ENCODE measurements at regions not wholly inside any gene's neighbourhood (a gene's known extent, or its start where the extent isn't known, plus 50 kb on each side); places are given as distances from the start of the nearest gene placed in this dataset.

DNA sequence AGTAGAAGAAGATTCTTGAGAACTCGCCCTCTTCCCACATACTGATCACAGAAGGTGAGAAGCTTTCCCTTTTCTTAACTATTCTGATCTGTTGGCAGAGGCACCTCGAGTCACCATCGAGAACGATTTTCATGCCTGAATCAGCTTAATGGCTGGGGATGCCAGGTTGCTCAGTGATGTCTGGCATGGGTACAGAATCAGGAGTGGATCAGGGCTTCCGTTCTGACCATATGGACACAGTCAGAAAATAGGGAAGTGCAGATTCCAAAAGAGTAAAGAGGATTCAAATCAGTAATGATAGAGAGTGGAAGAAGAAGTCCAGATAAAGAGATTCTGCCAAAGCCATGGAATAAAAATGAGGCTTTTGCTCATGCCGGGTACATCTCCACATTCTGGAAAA lies 52.0 kb upstream of the GRB10 start:
- TF ChIP-seq, protein P1, sequence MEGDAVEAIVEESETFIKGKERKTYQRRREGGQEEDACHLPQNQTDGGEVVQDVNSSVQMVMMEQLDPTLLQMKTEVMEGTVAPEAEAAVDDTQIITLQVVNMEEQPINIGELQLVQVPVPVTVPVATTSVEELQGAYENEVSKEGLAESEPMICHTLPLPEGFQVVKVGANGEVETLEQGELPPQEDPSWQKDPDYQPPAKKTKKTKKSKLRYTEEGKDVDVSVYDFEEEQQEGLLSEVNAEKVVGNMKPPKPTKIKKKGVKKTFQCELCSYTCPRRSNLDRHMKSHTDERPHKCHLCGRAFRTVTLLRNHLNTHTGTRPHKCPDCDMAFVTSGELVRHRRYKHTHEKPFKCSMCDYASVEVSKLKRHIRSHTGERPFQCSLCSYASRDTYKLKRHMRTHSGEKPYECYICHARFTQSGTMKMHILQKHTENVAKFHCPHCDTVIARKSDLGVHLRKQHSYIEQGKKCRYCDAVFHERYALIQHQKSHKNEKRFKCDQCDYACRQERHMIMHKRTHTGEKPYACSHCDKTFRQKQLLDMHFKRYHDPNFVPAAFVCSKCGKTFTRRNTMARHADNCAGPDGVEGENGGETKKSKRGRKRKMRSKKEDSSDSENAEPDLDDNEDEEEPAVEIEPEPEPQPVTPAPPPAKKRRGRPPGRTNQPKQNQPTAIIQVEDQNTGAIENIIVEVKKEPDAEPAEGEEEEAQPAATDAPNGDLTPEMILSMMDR (IDR thresholded peaks at IDR 0.05 in 2 of 3, conservative IDR thresholded peaks at IDR 0.05 in 1 of 3; ENCODE audit: borderline replicate concordance in 1 of 3, insufficient read depth in 1 of 3, low read depth in 2 of 3, low read length in 2 of 3): no peak
- no peak for TF ChIP-seq YY1 (IDR thresholded peaks at IDR 0.05; ENCODE audit: extremely low read depth, insufficient replicate concordance, low read depth, low read length)
- TF ChIP-seq POLR2A (IDR thresholded peaks at IDR 0.05; ENCODE audit: borderline replicate concordance, extremely low read depth, insufficient read depth, insufficient read length): no peak
- TF ChIP-seq, protein P2, sequence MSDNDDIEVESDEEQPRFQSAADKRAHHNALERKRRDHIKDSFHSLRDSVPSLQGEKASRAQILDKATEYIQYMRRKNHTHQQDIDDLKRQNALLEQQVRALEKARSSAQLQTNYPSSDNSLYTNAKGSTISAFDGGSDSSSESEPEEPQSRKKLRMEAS (IDR thresholded peaks at IDR 0.05): no peak
